ENCODE measurements at regions not wholly inside any gene's neighbourhood (a gene's known extent, or its start where the extent isn't known, plus 50 kb on each side); places are given as distances from the start of the nearest gene placed in this dataset.
"Not testable (repeated sequence)": the region's sequence is repeated elsewhere in the genome, so short reads cannot be mapped to it uniquely, and the experiment has no call there.

DNA sequence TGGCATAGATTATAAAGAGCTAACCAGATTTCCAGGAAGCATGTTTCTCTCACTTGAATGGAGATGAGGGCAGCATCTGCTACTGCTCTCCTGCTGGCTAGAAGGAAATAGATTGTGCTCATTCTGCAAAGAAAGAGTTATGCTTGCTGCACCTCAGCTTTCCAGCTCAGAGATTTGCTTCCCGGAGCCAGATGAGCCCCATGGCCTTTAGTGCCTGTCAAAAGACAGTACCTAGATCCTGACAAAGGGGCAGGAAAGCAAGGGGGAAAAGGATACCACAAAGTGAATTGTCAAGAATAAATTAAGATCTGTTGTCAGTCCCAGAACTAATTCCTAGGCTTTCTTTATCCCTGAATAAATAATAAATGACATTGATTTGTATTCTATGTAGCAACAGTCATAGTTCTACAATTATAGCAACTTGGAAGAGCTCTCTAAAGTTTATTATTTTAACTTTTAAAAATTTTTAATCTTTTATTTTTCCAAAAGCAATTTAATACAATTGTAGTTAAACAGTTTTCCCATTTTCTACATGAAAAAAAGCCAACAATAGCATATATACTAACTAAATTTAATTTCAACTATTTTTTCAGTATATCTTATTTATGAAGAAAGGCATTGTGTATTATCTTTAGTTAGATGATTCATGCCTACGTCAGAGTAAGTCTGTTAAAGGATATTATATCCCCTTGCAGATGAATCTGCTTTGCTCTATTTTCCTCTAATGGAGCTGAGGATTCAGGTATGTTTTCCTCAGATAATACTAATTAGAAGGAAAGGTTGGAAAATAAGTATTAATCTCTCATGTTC is 306.1 kb upstream of the DDI1 start:
- no peak for DNase-seq (ENCODE audit: low spot score)

DNA sequence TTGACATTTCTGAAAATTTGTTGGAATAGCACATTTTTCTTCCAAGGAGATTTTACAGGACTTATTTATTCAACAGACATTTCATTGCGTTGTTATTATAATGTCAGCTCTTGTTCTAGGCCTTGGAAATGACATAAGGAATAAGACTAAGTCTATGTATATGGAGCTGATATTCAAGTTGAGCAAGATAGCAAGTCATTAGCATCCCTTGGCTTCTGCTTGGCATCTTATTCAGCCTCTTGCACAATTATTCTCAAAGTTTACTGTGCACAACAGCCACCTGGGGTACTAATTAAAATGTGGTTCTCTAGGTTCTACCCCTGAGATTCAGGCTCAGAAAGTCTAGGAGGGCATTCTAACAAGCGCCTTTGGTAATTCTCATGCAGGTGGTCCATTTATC is 304.8 kb upstream of the DDI1 start:
- DNase-seq (ENCODE audit: low spot score), result no peak

DNA sequence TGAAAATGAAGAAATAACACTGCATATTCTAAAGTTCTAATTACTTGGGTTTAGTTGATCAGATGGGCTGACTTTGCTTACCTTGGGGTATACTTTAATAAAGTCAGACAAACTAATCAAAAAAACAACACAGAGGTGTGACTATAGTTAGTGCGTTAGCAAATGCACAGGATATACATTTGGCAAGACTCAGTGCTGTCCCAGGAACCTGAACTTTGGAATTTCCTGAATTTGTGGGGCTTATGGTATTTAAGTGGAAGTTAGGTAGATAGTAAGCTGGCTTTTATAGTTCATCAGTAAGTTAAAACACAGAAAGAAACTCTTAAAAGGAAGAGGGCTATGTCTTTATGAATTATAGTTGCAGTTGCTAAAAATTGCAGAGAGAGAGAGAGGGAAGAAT is 302.6 kb upstream of the DDI1 start:
- DNase-seq (ENCODE audit: low spot score), result no peak

DNA sequence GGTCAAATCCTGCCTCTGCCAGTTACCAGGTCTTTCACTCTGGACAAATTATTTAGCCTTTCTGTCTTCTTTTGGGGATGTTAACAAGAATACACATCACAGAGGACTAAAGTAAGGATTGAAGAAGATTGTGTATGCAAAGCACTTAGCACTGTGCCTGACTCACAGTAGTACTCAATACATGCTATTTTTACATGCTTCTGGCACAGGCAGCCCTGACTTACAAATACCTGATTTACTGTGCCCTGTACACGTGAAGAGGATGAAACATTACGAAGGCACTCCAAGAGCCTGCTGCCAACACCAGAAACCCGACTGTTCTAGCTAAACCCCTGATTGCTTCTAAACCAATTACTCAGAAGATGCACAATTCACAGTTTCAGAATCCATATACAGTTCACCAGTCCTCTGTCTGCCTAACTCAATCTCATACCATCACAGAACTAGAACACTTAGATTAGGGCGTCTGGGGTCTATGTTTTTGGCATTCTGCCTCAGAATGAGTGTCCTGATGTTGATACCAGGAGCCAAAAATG is 300.9 kb upstream of the DDI1 start:
- DNase-seq (ENCODE audit: low spot score), result no peak

DNA sequence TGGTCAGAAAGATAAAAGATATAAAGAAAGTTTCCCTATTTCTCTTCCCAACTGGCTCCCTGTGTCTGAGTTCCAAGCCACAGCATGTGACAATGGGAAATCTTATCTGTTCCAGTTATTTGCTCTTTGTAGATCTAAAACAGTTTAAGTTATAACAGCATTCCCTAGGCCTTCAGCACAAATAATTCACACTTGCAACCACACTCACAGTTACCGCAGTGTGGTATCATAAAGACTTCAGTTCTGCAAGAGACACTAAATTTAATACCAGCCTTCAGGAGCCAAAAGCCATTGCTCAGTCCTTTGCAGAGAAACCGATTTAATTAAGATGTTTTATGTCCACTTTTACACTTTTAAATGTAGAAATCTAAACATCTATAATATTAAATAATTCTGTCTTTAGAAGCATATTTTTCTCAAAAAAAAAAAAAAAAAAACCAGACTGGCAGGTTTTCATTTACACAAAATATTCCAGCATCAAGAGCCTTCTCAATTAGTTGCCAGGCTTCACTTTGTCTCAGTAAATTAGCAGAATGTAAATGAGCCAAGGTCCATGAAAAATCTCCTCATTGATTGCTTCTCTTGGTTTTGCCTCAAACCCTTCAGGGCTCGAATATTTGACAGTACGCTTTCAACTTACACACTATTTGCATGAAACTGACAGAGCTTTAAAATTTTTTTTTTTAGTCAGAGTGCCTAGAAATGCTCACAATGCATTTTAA is 300.0 kb upstream of the DDI1 start:
- no peak for DNase-seq (ENCODE audit: low spot score)

DNA sequence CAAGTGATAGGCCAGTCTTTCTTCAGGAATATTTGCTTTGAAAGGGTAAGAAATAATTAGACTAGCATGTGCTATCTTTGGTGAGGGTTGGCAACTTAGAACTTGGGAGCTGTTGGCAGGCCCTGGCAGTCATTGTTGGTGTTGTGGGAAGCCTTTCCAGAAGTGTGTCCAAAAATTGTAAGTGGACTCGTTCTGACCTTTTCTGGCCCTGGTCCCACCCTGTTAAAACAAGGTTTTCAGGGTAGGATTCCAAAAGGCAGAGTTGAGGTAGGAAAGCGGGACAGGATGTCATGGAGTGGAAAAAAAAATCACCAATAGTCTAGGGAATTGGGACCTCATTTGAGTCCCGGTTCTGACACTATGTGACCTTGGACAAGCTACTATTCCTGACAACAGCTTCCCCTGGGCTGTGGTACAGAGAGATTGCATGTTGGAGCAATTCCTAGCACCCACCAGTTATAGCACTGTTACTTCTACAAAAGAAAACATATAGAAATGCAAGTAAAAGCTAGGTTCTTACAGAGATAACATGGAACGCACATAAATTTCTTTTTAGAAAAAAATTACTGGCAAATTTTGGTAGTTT is 299.3 kb upstream of the DDI1 start:
- no peak for DNase-seq (ENCODE audit: low spot score)

DNA sequence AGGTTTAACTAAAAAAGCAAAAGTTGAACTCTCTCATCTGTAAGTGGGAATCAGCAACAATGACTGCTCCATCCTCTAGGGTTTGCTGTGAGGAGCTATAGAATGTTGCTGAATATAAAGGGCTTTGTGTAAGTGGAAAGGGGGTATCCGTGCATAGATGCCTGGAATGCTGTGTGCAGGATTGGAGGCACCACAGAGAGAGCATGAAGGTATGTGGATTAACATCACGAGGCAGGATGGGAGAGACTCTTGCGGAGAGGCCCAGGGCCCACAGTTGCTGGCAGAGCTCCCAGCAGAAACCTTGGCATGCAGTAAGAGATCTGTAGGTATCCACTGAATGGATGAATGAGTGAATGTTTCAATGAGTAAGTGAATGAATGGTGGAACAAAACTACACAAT is 298.7 kb upstream of the DDI1 start:
- DNase-seq (ENCODE audit: low spot score), result no peak

DNA sequence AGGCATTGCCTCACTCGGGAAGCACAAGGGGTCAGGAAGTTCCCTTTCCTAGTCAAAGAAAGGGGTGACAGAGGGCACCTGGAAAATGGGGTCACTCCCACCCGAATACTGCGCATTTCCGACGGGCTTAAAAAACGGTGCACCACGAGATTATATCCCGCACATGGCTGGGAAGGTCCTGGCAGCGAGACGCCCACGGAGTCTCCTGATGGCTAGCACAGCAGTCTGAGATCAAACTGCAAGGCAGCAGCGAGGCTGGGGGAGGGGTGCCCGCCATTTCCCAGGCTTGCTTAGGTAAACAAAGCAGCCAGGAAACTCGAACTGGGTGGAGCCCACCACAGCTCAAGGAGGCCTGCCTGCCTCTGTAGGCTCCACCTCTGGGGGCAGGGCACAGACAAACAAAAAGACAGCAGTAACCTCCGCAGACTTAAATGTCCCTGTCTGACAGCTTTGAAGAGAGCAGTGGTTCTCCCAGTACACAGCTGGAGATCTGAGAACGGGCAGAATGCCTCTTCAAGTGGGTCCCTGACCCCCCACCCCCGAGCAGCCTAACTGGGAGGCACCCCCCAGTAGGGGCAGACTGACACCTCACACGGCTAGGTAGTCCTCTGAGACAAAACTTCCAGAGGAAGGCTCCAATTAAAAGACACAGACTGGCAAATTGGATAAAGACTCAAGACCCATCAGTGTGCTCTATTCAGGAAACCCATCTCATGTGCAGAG is 297.2 kb upstream of the DDI1 start:
- DNase-seq (ENCODE audit: low spot score), result not testable (repeated sequence)

DNA sequence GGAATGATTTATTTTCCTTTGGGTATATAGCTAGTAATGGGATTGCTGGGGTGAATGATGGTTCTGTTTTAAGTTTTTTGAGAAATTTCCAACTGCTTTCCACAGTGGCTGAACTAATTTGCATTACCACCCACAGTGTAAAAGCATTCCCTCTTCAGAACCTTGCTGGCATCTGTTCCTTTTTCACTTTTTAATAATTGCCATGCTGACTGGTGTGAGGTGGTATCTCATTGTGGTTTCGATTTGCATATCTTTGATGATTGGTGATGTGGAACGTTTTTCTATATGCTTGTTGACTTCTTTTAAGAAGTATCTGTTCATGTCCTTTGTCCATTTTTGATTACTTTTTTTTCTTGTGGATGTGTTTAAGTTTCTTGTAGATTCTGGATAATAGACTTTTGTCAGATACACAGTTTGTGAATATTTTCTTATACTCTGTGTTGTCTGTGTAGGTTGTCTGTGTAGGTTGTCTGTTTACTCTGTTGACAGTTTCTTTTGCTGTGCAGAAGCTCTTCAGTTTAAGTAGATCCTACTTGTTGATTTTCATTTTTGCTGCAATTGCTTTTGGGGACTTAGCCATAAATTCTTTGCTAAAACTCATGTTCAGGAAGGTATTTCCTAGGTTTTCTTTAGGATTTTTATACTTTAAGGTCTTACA is 291.8 kb upstream of the DDI1 start:
- no peak for DNase-seq (ENCODE audit: low spot score)

DNA sequence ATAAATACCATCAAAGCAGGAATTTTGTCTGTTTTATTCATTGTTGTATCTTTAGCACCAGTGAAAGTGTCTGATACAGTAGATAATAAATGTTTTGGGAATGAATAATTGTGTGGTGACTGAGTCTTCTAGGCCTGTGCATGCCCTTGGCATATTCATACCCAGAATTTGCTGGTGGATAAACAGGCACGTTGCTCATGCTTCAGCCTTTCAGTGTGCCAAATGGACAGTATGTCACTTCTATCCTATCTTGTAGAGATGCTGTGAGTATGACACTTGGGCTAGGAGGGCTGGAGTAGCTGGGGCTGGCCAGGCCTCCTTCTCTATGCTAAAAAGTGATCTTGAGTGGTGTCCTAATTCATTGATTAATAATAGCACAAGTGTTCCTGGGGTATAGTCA is 287.3 kb upstream of the DDI1 start:
- no peak for DNase-seq (ENCODE audit: low spot score)

DNA sequence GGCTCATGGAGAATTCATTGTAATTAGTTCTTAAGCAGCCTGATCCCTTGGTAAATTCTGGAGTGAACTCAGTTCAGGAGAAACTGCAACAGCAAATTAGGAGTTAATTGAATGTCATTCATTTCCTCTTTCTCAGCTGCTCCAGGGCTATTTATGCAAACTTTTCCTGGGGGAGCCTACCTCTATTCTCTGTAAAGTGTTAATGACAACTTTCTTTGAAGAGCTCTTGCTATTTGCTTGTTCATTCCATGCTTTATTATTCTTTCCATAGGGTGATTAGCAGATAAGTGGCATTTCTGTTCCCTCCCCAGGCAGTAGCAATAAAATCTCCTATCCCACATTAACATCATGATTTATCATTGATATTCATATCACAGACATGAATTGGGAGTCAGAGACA is 267.6 kb upstream of the DDI1 start:
- DNase-seq (ENCODE audit: low spot score), result no peak

DNA sequence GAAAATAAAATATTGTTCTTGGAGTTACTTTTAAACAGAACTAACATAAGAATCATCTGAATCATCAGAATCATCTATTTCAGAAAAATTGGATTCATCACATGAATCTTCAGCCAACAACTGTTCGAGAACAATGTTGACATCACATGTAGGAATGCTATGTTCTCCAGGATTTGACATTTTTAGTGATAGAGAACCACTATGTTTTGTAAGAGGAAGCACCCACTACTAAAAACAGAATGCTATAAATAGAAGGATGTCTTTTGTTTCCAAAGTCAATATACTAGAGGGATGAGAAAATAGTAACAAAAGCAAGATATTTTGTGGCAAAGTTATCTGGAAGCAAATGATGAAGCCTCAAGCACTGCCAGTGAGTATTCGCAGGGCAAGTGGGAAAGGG is 263.4 kb upstream of the DDI1 start:
- no peak for DNase-seq (ENCODE audit: low spot score)

DNA sequence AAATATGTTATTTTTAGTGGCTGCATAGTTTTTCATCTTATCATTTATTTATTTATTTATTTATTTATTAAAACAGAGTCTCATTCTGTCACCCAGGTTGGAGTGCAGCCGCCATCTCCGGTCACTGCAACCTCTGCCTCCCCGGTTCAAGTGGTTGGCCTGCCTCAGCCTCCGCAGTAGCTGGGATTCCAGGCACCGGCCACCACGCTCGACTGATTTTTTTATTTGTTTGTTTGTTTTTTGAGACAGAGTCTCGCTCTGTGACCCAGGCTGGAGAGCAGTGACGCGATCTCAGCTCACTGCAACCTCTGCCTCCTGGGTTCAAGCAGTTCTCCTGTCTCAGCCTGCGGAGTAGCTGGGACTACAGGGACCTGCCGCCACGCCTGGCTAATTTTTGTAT is 262.9 kb upstream of the DDI1 start:
- no peak for DNase-seq (ENCODE audit: low spot score)

DNA sequence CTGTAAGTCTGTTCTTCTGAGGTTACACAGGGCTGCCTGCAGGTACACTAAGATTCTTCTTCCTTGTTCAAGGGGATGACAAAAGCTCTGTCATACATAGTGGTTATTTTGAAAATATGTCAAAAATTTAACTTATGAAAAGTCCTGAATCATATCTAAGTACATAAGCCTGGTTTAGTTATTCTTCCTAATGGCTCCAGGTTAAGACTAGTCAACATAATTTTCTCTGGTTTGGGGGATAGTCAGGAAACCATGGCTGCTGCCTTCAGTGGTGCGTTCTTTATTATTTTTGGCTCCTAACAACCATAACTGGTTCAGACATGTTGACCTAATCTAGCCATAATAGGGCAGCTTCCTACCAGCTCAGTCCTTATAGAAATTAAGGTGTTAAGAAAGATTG is 257.4 kb upstream of the DDI1 start:
- DNase-seq (ENCODE audit: low spot score), result no peak

DNA sequence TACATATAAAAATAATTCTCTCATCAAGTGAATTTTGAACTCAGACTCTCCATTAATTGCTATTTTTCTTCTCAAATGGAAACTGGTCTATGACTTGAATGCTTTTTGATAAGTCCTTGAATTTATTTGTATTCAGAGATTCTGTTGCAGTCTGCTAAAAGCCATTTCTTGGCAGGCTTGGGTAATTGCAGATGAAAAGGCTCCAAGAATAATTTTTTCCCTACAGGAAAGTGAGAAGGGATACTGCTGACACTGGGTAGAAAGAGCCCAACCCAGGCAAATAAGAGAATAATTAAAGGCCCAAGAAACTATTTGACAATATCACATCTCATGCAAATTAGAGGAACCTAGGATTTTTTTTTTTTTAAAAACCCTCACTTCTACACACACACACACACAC is 246.5 kb upstream of the DDI1 start:
- no peak for DNase-seq (ENCODE audit: low spot score)

DNA sequence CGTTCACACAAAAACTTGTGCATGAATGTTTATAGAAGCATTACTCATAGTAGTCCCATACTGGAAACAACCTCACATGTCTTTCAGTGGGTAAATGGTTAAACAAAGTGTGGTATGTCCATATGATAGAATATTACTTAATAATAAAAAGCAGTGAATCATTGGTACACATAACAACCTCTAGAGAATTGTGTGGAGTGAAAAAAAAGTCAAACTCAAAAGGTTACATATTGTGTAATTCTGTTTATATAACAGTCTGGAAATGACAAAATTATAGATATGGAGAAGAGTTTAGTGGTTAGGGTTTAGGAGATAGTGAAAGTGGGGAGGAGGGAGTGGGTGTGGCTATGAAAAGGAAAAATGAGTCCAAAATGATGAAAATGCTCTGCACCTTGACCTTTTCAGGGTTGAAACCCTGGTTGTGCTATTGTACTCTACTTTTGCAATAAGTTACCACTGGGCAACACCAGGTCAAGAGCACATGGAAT is 243.4 kb upstream of the DDI1 start:
- DNase-seq (ENCODE audit: low spot score), result no peak

DNA sequence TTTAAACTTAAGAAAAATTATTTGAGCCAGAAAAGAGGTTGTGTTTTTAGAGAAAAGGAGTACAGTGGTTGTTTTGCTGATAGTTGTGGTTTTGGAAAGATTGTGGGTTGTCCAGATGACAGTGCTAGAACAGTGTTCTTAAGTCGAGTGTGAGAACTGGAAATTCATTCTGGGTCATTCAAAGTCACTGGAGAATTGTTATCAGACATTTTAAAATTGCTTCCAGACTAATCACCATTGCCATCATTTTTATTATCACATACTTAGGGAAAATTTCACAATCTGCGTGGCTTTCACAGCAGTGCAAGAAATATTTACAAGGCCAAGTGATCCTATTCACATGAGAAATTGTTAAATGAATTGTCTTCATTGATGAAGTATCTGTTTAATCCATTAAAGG is 242.2 kb upstream of the DDI1 start:
- DNase-seq (ENCODE audit: low spot score), result no peak

DNA sequence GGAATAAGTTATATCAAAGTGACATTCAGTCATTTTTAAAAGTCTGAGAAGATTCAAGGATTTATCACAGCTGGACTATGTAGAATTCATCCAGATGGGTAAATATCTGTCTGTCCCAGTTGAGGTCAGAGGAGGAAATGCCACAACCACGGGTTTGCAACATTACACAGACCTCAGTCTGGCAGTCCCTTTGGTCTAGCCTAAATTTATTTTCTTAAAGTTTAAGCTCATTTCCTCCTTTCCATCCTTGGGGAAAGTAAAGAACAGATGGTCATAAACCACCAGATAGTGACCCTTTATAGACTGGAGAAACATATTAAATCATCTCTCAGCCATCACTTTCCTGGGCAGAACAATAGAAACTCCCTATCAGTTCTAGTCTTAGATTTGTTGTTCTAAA is 238.4 kb upstream of the DDI1 start:
- no peak for DNase-seq (ENCODE audit: low spot score)

DNA sequence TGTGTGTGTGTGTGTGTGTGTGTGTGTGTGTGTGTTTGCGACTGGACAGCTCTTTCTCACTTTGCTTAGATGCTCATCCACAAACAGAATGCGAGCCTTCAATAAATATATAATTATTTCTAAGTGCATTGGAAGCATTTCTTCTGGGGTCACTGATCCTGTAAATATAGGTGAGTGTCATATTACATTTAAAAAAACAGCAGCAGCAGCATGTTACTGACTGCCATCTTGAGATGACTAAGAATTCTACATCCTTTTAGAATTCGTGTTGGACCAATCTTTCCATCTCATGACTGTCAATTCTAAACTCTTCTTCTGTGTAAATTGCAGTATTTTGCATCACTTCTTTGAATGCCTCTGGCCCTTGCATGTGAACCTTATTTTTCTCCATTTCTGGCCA is 238.0 kb upstream of the DDI1 start:
- DNase-seq (ENCODE audit: low spot score), result no peak

DNA sequence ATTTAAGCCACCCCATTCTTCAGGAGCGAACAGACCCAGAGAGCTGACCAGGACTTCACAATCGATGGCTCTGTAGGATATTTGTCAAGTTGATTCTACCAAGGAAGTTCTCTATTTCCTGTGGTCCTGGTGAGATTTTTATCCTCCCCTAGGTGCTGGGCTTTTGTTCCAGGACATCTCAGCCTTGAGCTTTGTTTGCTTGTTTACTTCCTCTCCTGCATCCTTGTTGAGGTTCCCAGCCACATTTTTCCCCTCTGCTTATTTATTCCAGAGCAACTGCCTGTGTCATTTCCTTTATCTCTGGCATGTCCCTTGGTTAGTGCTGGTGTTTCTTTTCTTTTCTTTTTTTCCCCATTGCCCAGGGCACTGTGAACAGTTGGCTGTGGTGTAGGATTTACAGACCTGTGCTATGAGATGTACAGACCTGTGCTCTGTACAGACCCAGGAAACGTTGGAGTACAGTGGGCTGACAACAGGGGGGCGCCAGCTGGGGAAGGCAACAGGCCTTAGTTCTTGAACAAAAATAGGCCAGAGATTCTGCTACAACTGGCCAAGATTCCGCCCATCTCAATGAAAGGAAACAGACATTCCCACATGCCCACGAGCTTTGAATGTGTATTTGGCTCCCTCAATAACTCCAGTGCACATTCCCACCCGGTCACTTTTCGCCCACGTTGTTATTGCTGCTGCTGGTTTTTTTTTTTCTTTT is 235.9 kb upstream of the DDI1 start:
- no peak for DNase-seq (ENCODE audit: low spot score)

DNA sequence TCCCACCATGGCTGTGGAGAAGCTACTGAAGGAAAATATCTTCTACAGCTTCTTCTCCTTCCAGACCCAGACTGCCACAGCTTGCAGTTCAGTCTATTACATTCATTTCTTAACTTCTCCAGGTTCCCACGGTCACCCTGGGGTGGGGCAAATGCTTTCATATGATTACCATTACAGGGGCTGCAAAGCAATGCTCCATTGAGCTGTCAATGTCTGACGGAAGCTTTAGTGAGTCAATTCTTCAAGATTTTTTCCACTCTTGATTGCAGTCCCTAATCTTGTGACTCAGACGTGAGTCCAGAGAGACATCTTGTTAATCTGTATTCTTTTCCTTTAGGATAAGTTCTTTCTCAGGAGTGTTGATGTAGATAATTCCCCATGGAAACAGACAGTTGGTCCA is 233.4 kb upstream of the DDI1 start:
- DNase-seq (ENCODE audit: low spot score), result no peak

All from HuH-7 (cell line).